A549 (cell line): ENCODE measurements at regions not wholly inside any gene's neighbourhood (a gene's known extent, or its start where the extent isn't known, plus 50 kb on each side); places are given as distances from the start of the nearest gene placed in this dataset.

Experiments used
- JUN ChIP-seq, 2 experiments: fragments of >200 bp; sonication (Bioruptor Twin); formaldehyde crosslinking; IDR thresholded peaks; 2 replicates in 1 of 2; 3 replicates in 1 of 2; pipeline ENCODE4 v1.6.1; 2016 to 2017
- RAD21 ChIP-seq, 2 experiments: fragments of >200 bp in 1 of 2; sonication (Bioruptor Twin) in 1 of 2; formaldehyde crosslinking in 1 of 2; IDR thresholded peaks in 1 of 2; conservative IDR thresholded peaks in 1 of 2; 2 replicates in 1 of 2; 3 replicates in 1 of 2; pipeline ENCODE4 v1.6.1; 2012 to 2018; ENCODE audit warnings: inconsistent platforms in 1 of 2
- TF ChIP-seq, protein P1 (sequence below): fragments of >200 bp; sonication (Bioruptor Twin); formaldehyde crosslinking; IDR thresholded peaks from 3 replicates; pipeline ENCODE4 v1.5.1; 2016
- TF ChIP-seq, protein P2 (sequence below): fragments of 200-600 bp; sonication (generic); IDR thresholded peaks from 2 replicates; pipeline ENCODE4 v1.6.1; 2016; ENCODE audit warnings: antibody characterized with exemption, mild to moderate bottlenecking, moderate library complexity
- TF ChIP-seq, protein P3 (sequence below): IDR thresholded peaks from 2 replicates; pipeline ENCODE4 v1.6.1; 2012

DNA sequence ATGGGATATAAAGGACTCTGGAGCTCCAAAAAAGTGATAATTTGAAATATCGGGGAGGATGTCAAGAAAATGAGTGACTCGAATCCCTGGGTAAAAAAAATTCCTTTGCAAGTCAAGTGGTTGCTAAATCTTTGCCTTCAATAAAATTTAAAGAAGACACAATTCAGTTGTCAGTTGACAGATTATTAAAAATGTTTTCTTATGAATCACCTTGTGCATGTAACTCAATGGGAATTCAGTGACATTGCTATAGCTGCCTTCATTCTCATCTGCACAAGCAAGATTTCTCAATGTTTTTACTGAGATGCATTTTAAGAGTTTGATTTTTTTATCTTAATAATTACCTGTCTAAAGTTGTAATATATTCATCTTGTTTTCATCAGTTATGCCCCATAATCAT is 264.0 kb upstream of the IL12A start:
- TF ChIP-seq, protein P1, sequence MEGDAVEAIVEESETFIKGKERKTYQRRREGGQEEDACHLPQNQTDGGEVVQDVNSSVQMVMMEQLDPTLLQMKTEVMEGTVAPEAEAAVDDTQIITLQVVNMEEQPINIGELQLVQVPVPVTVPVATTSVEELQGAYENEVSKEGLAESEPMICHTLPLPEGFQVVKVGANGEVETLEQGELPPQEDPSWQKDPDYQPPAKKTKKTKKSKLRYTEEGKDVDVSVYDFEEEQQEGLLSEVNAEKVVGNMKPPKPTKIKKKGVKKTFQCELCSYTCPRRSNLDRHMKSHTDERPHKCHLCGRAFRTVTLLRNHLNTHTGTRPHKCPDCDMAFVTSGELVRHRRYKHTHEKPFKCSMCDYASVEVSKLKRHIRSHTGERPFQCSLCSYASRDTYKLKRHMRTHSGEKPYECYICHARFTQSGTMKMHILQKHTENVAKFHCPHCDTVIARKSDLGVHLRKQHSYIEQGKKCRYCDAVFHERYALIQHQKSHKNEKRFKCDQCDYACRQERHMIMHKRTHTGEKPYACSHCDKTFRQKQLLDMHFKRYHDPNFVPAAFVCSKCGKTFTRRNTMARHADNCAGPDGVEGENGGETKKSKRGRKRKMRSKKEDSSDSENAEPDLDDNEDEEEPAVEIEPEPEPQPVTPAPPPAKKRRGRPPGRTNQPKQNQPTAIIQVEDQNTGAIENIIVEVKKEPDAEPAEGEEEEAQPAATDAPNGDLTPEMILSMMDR: no peak
- TF ChIP-seq, protein P2, sequence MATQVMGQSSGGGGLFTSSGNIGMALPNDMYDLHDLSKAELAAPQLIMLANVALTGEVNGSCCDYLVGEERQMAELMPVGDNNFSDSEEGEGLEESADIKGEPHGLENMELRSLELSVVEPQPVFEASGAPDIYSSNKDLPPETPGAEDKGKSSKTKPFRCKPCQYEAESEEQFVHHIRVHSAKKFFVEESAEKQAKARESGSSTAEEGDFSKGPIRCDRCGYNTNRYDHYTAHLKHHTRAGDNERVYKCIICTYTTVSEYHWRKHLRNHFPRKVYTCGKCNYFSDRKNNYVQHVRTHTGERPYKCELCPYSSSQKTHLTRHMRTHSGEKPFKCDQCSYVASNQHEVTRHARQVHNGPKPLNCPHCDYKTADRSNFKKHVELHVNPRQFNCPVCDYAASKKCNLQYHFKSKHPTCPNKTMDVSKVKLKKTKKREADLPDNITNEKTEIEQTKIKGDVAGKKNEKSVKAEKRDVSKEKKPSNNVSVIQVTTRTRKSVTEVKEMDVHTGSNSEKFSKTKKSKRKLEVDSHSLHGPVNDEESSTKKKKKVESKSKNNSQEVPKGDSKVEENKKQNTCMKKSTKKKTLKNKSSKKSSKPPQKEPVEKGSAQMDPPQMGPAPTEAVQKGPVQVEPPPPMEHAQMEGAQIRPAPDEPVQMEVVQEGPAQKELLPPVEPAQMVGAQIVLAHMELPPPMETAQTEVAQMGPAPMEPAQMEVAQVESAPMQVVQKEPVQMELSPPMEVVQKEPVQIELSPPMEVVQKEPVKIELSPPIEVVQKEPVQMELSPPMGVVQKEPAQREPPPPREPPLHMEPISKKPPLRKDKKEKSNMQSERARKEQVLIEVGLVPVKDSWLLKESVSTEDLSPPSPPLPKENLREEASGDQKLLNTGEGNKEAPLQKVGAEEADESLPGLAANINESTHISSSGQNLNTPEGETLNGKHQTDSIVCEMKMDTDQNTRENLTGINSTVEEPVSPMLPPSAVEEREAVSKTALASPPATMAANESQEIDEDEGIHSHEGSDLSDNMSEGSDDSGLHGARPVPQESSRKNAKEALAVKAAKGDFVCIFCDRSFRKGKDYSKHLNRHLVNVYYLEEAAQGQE: no peak
- TF ChIP-seq RAD21 (conservative IDR thresholded peaks at IDR 0.05 in 1 of 2, IDR thresholded peaks at IDR 0.05 in 1 of 2) (no peak), JUN (IDR thresholded peaks at IDR 0.05) (no peak)
- TF ChIP-seq, protein P3, sequence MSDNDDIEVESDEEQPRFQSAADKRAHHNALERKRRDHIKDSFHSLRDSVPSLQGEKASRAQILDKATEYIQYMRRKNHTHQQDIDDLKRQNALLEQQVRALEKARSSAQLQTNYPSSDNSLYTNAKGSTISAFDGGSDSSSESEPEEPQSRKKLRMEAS: no peak
